B cell (primary cell): ENCODE measurements at regions not wholly inside any gene's neighbourhood (a gene's known extent, or its start where the extent isn't known, plus 50 kb on each side); places are given as distances from the start of the nearest gene placed in this dataset.

Experiments
- ATAC-seq: fragments of 200-7000 bp; cut with Tn5 transposase; one replicate; pipeline ENCODE4 v1.10.0; 2021; ENCODE audit warnings: low read depth, mild to moderate bottlenecking, moderate number of reproducible peaks, moderate library complexity
- CTCF ChIA-PET: fragments of 350-600 bp; sonication (Branson Sonifier 250); formaldehyde crosslinking; loops from one replicate; lab custom pipeline; 2021; ENCODE audit warnings: antibody characterized with exemption, inconsistent platforms; lab: Charles Lee
- POLR2A ChIA-PET: fragments of 350-600 bp; sonication (Branson Sonifier 250); formaldehyde crosslinking; loops from one replicate; lab custom pipeline; 2021; ENCODE audit warnings: antibody characterized with exemption; lab: Charles Lee
- DNase-seq: peaks from one replicate; pipeline ENCODE4 v3.0.0; 2013
- H2AFZ ChIP-seq: 2 replicates; pipeline ENCODE4 v1.6.1; 2012; ENCODE audit warnings: mild to moderate bottlenecking, low read depth, low read length; ENCODE audit not compliant: insufficient read depth, poor library complexity, severe bottlenecking
- H3K27ac ChIP-seq, 2 donors: 1 replicate in 1 of 2; 2 replicates in 1 of 2; pipeline ENCODE4 v1.5.1; 2012 to 2013; ENCODE audit warnings: low read length in 2 of 2, mild to moderate bottlenecking in 2 of 2, moderate library complexity in 1 of 2
- H3K27me3 ChIP-seq, 4 experiments: fragments of 200-600 bp in 1 of 4; sonication (generic) in 1 of 4; replicated peaks in 1 of 4; 1 replicate in 2 of 4; 2 replicates in 2 of 4; pipeline versions ENCODE4 v1.6.1 to v1.7.0; 2013 to 2016; ENCODE audit warnings: low read length in 3 of 4, mild to moderate bottlenecking in 2 of 4, mixed read lengths in 1 of 4, moderate library complexity in 1 of 4; ENCODE audit not compliant: insufficient read depth in 4 of 4, control insufficient read depth in 3 of 4; ENCODE audit errors: control extremely low read depth in 1 of 4
- H3K36me3 ChIP-seq, 2 experiments: replicated peaks in 1 of 2; 1 replicate in 1 of 2; 2 replicates in 1 of 2; pipeline versions ENCODE4 v1.6.1 to v1.7.1; 2013; ENCODE audit warnings: low read length in 1 of 2; ENCODE audit not compliant: insufficient read depth in 2 of 2, control insufficient read depth in 1 of 2; ENCODE audit errors: control extremely low read depth in 1 of 2, extremely low read depth in 1 of 2
- H3K4me1 ChIP-seq, 2 donors: fragments of 200-600 bp in 1 of 2; sonication (generic) in 1 of 2; 1 replicate in 1 of 2; 2 replicates in 1 of 2; pipeline versions ENCODE4 v1.5.1 to v1.6.1; 2013 to 2017; ENCODE audit warnings: low read length in 2 of 2; ENCODE audit not compliant: control insufficient read depth in 2 of 2, insufficient read depth in 2 of 2
- H3K4me2 ChIP-seq: replicated peaks from 2 replicates; pipeline ENCODE3; 2012; ENCODE audit warnings: mild to moderate bottlenecking, low read depth, low read length; ENCODE audit not compliant: poor library complexity, severe bottlenecking
- H3K4me3 ChIP-seq, 5 experiments: fragments of 200-600 bp in 1 of 5; sonication (generic) in 1 of 5; 1 replicate in 3 of 5; 2 replicates in 2 of 5; pipeline versions ENCODE4 v1.5.1 to v1.7.0; 2011 to 2016; ENCODE audit warnings: low read length in 4 of 5, mild to moderate bottlenecking in 4 of 5, low read depth in 2 of 5, control low read depth in 1 of 5, moderate library complexity in 1 of 5; ENCODE audit not compliant: insufficient read depth in 1 of 5; ENCODE audit errors: control extremely low read depth in 1 of 5, extremely low read depth in 1 of 5
- H3K79me2 ChIP-seq: fragments of 200-600 bp; sonication (generic); one replicate; pipeline ENCODE4 v1.6.0; 2016; ENCODE audit warnings: low read length; ENCODE audit not compliant: control insufficient read depth, insufficient read depth
- H3K9ac ChIP-seq: fragments of 200-600 bp; sonication (generic); 2 replicates; pipeline ENCODE4 v1.6.1; 2017; ENCODE audit warnings: mild to moderate bottlenecking, low read length, moderate library complexity
- H3K9me3 ChIP-seq, 3 donors: one replicate each; pipeline versions ENCODE4 v1.6.1 to v1.7.1; 2013; ENCODE audit warnings: low read length in 2 of 3; ENCODE audit not compliant: control insufficient read depth in 2 of 3, insufficient read depth in 1 of 3; ENCODE audit errors: control extremely low read depth in 1 of 3
- H4K20me1 ChIP-seq: 2 replicates; pipeline ENCODE4 v1.6.0; 2012; ENCODE audit warnings: mild to moderate bottlenecking, low read length; ENCODE audit not compliant: insufficient read depth, control insufficient read depth, poor library complexity, severe bottlenecking
- H3K27ac Mint-ChIP-seq: one replicate; pipeline ENCODE4 v1.8.0; 2021; ENCODE audit warnings: mixed read lengths
- H3K27me3 Mint-ChIP-seq: one replicate; pipeline ENCODE4 v1.8.0; 2021; ENCODE audit warnings: mixed read lengths
- H3K4me1 Mint-ChIP-seq: one replicate; pipeline ENCODE4 v1.8.0; 2021; ENCODE audit warnings: mixed read lengths
- H3K4me3 Mint-ChIP-seq: one replicate; pipeline ENCODE4 v1.8.0; 2021; ENCODE audit warnings: mixed read lengths
- H3K9me3 Mint-ChIP-seq: one replicate; pipeline ENCODE4 v1.8.0; 2022; ENCODE audit warnings: mixed read lengths; ENCODE audit not compliant: insufficient read depth
- EZH2 ChIP-seq: IDR thresholded peaks from 2 replicates; pipeline ENCODE4 v1.6.1; 2012; ENCODE audit warnings: borderline replicate concordance, low read depth, mild to moderate bottlenecking, moderate library complexity, low read length; ENCODE audit not compliant: insufficient read depth, poor library complexity, severe bottlenecking
- WGBS: methylation state at CpG from one replicate; pipeline ENCODE4 v1.1.5; 2013; ENCODE audit warnings: missing lambda C conversion rate; ENCODE audit not compliant: insufficient coverage; 5-methylcytosine and 5-hydroxymethylcytosine counted together
- intact Hi-C: fragments of 100-400 bp; cut with micrococcal nuclease; formaldehyde crosslinking; loops from one replicate; pipeline ENCODE4 v1.10.0; 2022
- TF ChIP-seq, protein P1 (sequence below): fragments of 200-600 bp; IDR thresholded peaks from one replicate; pipeline ENCODE4 v1.8.0; 2022; ENCODE audit warnings: antibody characterized with exemption, mild to moderate bottlenecking

DNA sequence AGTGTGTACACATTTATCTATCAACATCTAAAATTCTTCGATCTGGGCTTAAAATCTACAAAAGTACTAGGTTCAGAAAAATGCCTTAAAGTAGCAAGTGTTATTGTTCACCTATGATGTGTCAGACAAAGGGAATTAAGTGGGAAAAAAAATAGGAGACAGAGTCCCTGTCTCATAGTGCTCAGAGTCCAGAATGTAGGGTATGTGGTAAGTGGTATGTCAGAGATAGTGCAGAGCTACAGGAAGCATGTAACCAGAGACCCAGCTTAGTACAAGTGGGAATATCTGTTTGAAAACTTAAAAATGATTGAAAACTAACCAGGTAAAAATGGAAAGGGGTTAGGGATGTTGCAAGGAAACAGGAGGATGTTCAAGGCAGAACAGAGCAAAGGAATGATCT lies 482.8 kb downstream of the ELAVL2 start:
- ChIA-PET POLR2A (no interaction called here), CTCF (no interaction called here)
- DNase-seq (no peak), ATAC-seq (no peak)
- Histone ChIP-seq H3K27me3 (no peaks in the 10 kb centered on the region), H3K27ac (no peak overlapping the region), H3K9ac (no peak overlapping the region), H3K36me3 (no peaks in the 10 kb centered on the region), H4K20me1 (no peaks in the 10 kb centered on the region), H3K4me2 (no peak overlapping the region), H2AFZ (no peak overlapping the region), H3K9me3 (no peaks in the 10 kb centered on the region), H3K4me1 (no peaks in the 10 kb centered on the region), H3K79me2 (no peaks in the 10 kb centered on the region), H3K4me3 (no peak overlapping the region)
- H3K4me1 Mint-ChIP-seq: no peaks in the 10 kb centered on the region
- peaks cover 4% of the 10 kb centered on the region for H3K9me3 Mint-ChIP-seq
- H3K27ac Mint-ChIP-seq: no peak overlapping the region
- H3K27me3 Mint-ChIP-seq: no peaks in the 10 kb centered on the region
- WGBS: no CpG with 5 or more reads among the region's 1 CpG
- intact Hi-C loops: no loop called here
- TF ChIP-seq, protein P1, sequence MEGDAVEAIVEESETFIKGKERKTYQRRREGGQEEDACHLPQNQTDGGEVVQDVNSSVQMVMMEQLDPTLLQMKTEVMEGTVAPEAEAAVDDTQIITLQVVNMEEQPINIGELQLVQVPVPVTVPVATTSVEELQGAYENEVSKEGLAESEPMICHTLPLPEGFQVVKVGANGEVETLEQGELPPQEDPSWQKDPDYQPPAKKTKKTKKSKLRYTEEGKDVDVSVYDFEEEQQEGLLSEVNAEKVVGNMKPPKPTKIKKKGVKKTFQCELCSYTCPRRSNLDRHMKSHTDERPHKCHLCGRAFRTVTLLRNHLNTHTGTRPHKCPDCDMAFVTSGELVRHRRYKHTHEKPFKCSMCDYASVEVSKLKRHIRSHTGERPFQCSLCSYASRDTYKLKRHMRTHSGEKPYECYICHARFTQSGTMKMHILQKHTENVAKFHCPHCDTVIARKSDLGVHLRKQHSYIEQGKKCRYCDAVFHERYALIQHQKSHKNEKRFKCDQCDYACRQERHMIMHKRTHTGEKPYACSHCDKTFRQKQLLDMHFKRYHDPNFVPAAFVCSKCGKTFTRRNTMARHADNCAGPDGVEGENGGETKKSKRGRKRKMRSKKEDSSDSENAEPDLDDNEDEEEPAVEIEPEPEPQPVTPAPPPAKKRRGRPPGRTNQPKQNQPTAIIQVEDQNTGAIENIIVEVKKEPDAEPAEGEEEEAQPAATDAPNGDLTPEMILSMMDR: no peak
- no peak for TF ChIP-seq EZH2
- no peak overlapping the region for H3K4me3 Mint-ChIP-seq

DNA sequence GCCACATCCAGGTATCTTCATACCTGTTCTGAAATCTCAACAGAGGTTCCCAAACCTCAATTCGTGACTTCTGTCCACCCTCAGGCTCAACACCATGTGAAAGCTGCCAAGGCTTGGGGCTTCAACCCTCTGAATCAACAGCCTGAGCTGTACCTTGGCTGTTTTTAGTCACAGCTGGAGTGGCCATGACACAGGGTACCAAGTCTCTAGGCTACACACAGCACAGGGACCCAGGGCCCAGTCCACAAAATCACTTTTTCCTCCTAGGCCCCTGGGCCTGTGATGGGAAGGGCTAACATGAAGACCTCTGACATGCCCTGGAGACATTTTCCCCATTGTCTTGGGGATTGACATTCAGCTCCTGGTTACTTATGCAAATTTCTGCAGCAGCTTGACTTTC lies 464.9 kb downstream of the ELAVL2 start:
- no peak overlapping the region for H2AFZ ChIP-seq
- H3K4me1 ChIP-seq: no peaks in the 10 kb centered on the region
- Mint-ChIP-seq H3K4me3 (no peak overlapping the region), H3K9me3 (peaks cover 3% of the 10 kb centered on the region), H3K27me3 (no peaks in the 10 kb centered on the region), H3K27ac (no peak overlapping the region), H3K4me1 (no peaks in the 10 kb centered on the region)
- no peak overlapping the region for H3K4me2 ChIP-seq
- no peaks in the 10 kb centered on the region for H3K79me2 ChIP-seq
- no peak overlapping the region for H3K4me3 ChIP-seq
- H4K20me1 ChIP-seq: no peaks in the 10 kb centered on the region
- no peak overlapping the region for H3K9ac ChIP-seq
- H3K27me3 ChIP-seq: no peaks in the 10 kb centered on the region
- no peaks in the 10 kb centered on the region for H3K36me3 ChIP-seq
- peaks cover 0 to 15% (median 0%) of the 10 kb centered on the region in 3 donors for H3K9me3 ChIP-seq
- TF ChIP-seq, protein P1: no peak
- TF ChIP-seq EZH2: no peak
- ATAC-seq (no peak), DNase-seq (no peak)
- intact Hi-C loops: no loop called here
- H3K27ac ChIP-seq: no peak overlapping the region
- 67% methylated on average over 1 of the region's 1 CpG for WGBS
- ChIA-PET POLR2A (no interaction called here), CTCF (no interaction called here)
